Muscle of leg (tissue), 3 donors: ENCODE measurements at regions not wholly inside any gene's neighbourhood (a gene's known extent, or its start where the extent isn't known, plus 50 kb on each side); places are given as distances from the start of the nearest gene placed in this dataset.
"Not testable (repeated sequence)": the region's sequence is repeated elsewhere in the genome, so short reads cannot be mapped to it uniquely, and the experiment has no call there.

Experiments used
- DNase-seq: peaks from one replicate; pipeline ENCODE4 v3.0.0; 2013
- H3K27ac ChIP-seq: one replicate; pipeline ENCODE4 v1.5.1; 2013; ENCODE audit warnings: mild to moderate bottlenecking, low read length, control low read depth
- H3K27me3 ChIP-seq: one replicate; pipeline ENCODE4 v1.6.1; 2013; ENCODE audit warnings: low read length; ENCODE audit not compliant: control insufficient read depth, insufficient read depth
- H3K36me3 ChIP-seq: one replicate; pipeline ENCODE4 v1.6.1; 2013; ENCODE audit warnings: low read length; ENCODE audit not compliant: control insufficient read depth, insufficient read depth
- H3K4me1 ChIP-seq: one replicate; pipeline ENCODE4 v1.6.1; 2013; ENCODE audit warnings: low read length; ENCODE audit not compliant: control insufficient read depth, insufficient read depth
- H3K4me3 ChIP-seq: one replicate; pipeline ENCODE4 v1.5.1; 2013; ENCODE audit warnings: low read length, control low read depth
- H3K9me3 ChIP-seq: replicated peaks from 2 replicates; pipeline ENCODE4 v1.6.1; 2013; ENCODE audit warnings: low read depth, low read length; ENCODE audit not compliant: control insufficient read depth
- WGBS: methylation state at CpG from one replicate; pipeline ENCODE4 v1.1.5; 2013; ENCODE audit warnings: missing lambda C conversion rate; ENCODE audit not compliant: insufficient coverage; 5-methylcytosine and 5-hydroxymethylcytosine counted together

- Histone ChIP-seq H3K4me3 (no peak overlapping the region), H3K27me3 (peaks cover 32% of the 10 kb centered on the region), H3K36me3 (no peaks in the 10 kb centered on the region), H3K27ac (no peak overlapping the region), H3K9me3 (no peaks in the 10 kb centered on the region), H3K4me1 (peaks cover 16% of the 10 kb centered on the region)
- peak; percentile 59 for DNase-seq
- 9% methylated on average over 19 of the region's 24 CpGs for WGBS
These were observed 194.6 kb downstream of the OLFM1 start for GRCh38 chr9:135281791-135282737.

GRCh38 chr9:135282808-135283207, 195.3 kb downstream of the OLFM1 start:
- no peak overlapping the region for H3K27ac ChIP-seq
- no peaks in the 10 kb centered on the region for H3K36me3 ChIP-seq
- DNase-seq, result no peak
- peaks cover 13% of the 10 kb centered on the region for H3K4me1 ChIP-seq
- WGBS, result 43% methylated on average over 4 of the region's 4 CpGs
- peaks cover 29% of the 10 kb centered on the region for H3K27me3 ChIP-seq
- H3K9me3 ChIP-seq, result no peaks in the 10 kb centered on the region
- no peak overlapping the region for H3K4me3 ChIP-seq

GRCh38 chr9:135283671-135284070, 195.9 kb upstream of the PPP1R26 start:
- no peak for DNase-seq
- WGBS, result 11% methylated on average over 8 of the region's 15 CpGs
- Histone ChIP-seq H3K36me3 (no peaks in the 10 kb centered on the region), H3K4me1 (peaks cover 13% of the 10 kb centered on the region), H3K9me3 (no peaks in the 10 kb centered on the region), H3K27ac (no peak overlapping the region), H3K4me3 (no peak overlapping the region), H3K27me3 (peaks cover 36% of the 10 kb centered on the region)

- H3K4me1 ChIP-seq, result peaks cover 13% of the 10 kb centered on the region
- no peak overlapping the region for H3K4me3 ChIP-seq
- no peak overlapping the region for H3K27ac ChIP-seq
- 51% methylated on average over 12 of the region's 13 CpGs for WGBS
- H3K36me3 ChIP-seq, result no peaks in the 10 kb centered on the region
- H3K9me3 ChIP-seq, result no peaks in the 10 kb centered on the region
- DNase-seq, result no peak
- peaks cover 38% of the 10 kb centered on the region for H3K27me3 ChIP-seq
These were observed 195.0 kb upstream of the PPP1R26 start for GRCh38 chr9:135284386-135285134.

GRCh38 chr9:135286187-135286925, 193.2 kb upstream of the PPP1R26 start:
- not testable (repeated sequence) for H3K9me3 ChIP-seq, H3K36me3 ChIP-seq, H3K4me3 ChIP-seq, H3K27ac ChIP-seq, DNase-seq
- Histone ChIP-seq H3K27me3 (peaks cover 43% of the 10 kb centered on the region), H3K4me1 (peaks cover 10% of the 10 kb centered on the region)
- 90% methylated on average over 27 of the region's 33 CpGs for WGBS

- no peak for DNase-seq
- Histone ChIP-seq H3K4me3 (no peak overlapping the region), H3K27ac (no peak overlapping the region), H3K9me3 (no peaks in the 10 kb centered on the region), H3K4me1 (peaks cover 4% of the 10 kb centered on the region), H3K36me3 (no peaks in the 10 kb centered on the region), H3K27me3 (peaks cover 41% of the 10 kb centered on the region)
- 84% methylated on average over 5 of the region's 7 CpGs for WGBS
These were observed 192.6 kb upstream of the PPP1R26 start for GRCh38 chr9:135286961-135287360.

- no peak overlapping the region for H3K27ac ChIP-seq
- DNase-seq, result no peak
- peaks cover 37% of the 10 kb centered on the region for H3K27me3 ChIP-seq
- H3K4me1 ChIP-seq, result no peaks in the 10 kb centered on the region
- H3K36me3 ChIP-seq, result no peaks in the 10 kb centered on the region
- no peaks in the 10 kb centered on the region for H3K9me3 ChIP-seq
- H3K4me3 ChIP-seq, result no peak overlapping the region
- WGBS, result 67% methylated on average over 16 of the region's 16 CpGs
These were observed 192.0 kb upstream of the PPP1R26 start for GRCh38 chr9:135287627-135288026.

- no peaks in the 10 kb centered on the region for H3K9me3 ChIP-seq
- no peaks in the 10 kb centered on the region for H3K36me3 ChIP-seq
- peaks cover 33% of the 10 kb centered on the region for H3K27me3 ChIP-seq
- DNase-seq, result no peak
- no peak overlapping the region for H3K27ac ChIP-seq
- WGBS, result 87% methylated on average over 24 of the region's 24 CpGs
- no peaks in the 10 kb centered on the region for H3K4me1 ChIP-seq
- no peak overlapping the region for H3K4me3 ChIP-seq
These were observed 191.5 kb upstream of the PPP1R26 start for GRCh38 chr9:135288054-135288453.

GRCh38 chr9:135289081-135289491, 190.5 kb upstream of the PPP1R26 start:
- Histone ChIP-seq H3K9me3 (no peaks in the 10 kb centered on the region), H3K36me3 (no peaks in the 10 kb centered on the region), H3K4me3 (no peak overlapping the region), H3K27ac (no peak overlapping the region), H3K4me1 (peaks cover 2% of the 10 kb centered on the region), H3K27me3 (peaks cover 27% of the 10 kb centered on the region)
- 53% methylated on average over 9 of the region's 17 CpGs for WGBS
- DNase-seq, result no peak

- Histone ChIP-seq H3K4me1 (peaks cover 2% of the 10 kb centered on the region), H3K27me3 (peaks cover 24% of the 10 kb centered on the region), H3K9me3 (no peaks in the 10 kb centered on the region), H3K4me3 (no peak overlapping the region), H3K36me3 (no peaks in the 10 kb centered on the region), H3K27ac (no peak overlapping the region)
- no peak for DNase-seq
- WGBS, result 81% methylated on average over 9 of the region's 9 CpGs
These were observed 189.5 kb upstream of the PPP1R26 start for GRCh38 chr9:135290086-135290485.
